HG03342 (cell line): ENCODE measurements at regions not wholly inside any gene's neighbourhood (a gene's known extent, or its start where the extent isn't known, plus 50 kb on each side); places are given as distances from the start of the nearest gene placed in this dataset.

Experiments used
- ATAC-seq: cut with Tn5 transposase; IDR thresholded peaks from one replicate; pipeline ENCODE4 v1.9.1; 2021; ENCODE audit warnings: mild to moderate bottlenecking, moderate library complexity; ENCODE audit not compliant: unreplicated experiment

GRCh38 chr18:57991552-57991951 lies 52.5 kb upstream of the NEDD4L start:
- no peak for ATAC-seq

- ATAC-seq: no peak
These were observed 54.5 kb upstream of the NEDD4L start for GRCh38 chr18:57989536-57989935.

GRCh38 chr18:57984490-57985115 lies 59.4 kb upstream of the NEDD4L start:
- no peak for ATAC-seq

GRCh38 chr18:57983965-57984364 lies 60.1 kb upstream of the NEDD4L start:
- ATAC-seq: no peak

GRCh38 chr18:57983472-57983871 lies 60.6 kb upstream of the NEDD4L start:
- no peak for ATAC-seq

DNA sequence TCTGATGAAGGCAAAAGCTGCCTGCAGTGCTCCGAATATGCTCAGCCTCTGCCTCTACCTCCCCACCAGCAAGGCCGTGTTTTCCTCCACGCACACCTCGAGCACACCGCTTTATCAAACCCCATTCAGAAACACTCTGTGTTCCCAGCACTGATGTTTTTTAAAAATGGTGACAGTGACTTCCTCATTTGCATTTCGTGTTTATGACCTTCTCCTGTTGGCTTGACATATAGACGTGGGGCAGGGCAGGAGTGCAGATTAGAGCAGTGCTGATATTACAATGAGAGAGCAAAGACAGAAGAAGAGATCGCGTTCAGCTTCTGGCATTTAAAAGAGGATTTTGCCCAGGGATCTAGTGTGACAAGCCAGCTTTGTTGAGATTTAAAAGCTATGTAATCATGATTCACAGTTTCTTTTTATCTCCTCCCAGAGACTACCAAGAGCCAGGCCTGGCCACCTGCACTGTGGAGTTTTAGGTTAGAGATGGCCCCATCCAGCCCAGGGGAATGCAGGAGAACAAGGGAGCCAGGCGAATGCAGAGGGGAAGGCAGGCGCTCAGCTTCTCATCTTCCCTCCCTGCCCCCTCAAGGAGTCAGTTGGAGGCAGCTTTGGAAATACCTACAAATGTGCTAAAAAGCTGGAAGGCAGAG lies 61.5 kb upstream of the NEDD4L start:
- no peak for ATAC-seq

DNA sequence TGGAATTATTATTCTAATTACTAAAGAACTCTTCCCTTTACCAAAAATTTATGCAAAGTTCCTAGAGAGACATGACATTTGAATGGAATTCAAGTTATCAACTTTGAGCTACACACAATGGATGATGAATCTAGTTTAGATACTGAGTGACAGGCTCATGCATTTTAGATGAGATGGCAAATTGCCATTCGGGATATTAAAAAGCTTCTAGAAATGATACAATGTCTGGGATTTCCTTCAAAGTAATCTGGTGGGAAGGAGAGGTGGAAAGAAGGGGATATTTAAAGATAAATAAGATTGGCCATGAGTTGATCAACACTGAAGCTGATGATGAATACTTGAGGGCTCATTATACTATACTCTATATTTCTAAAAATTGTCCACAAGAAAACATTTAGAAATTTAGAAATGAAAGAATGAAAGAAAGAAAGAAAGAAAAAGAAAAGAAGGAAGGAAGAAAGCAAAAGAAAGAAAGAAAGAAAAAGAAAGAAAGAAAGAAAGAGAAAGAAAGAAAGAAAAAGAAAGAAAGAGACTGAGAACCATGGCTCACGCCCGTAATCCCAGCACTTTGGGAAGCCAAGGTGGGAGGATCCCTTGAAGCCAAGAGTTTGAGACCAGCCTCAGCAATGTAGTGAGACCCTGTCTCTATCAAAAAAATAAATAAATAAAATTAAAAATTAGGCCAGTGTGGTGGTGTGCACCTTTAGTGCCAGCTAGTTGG lies 62.6 kb upstream of the NEDD4L start:
- ATAC-seq: no peak

- ATAC-seq: no peak
These were observed 63.3 kb upstream of the NEDD4L start for GRCh38 chr18:57980573-57981307.

DNA sequence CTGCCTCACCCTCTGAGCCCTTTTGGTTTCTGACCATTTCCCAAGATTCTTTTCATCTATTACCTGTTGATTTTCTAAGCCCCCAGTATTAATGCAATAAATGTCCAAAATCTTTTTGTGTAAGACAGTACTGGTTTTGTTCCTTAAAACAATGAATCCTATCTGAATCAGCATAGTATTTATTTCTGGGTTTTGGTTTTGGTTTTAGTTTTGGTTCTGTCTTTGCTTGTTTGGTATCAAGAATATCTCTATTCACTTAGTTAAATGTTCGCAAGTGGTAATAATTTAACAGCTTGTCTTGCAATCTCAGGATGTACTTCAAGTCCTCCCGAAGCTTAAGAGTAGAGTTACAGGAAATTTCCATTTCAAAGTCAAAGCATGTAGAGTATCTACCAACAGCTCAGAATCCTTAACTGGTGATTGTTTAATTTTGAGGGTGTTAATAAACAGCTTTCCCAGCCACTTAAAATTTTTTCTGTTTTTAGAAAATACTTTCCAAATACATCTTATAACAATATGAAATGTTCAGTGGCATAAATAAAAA lies 67.7 kb upstream of the NEDD4L start:
- peak; percentile 63 for ATAC-seq

GRCh38 chr18:57975805-57976204 lies 68.2 kb upstream of the NEDD4L start:
- peak; percentile 20 for ATAC-seq

DNA sequence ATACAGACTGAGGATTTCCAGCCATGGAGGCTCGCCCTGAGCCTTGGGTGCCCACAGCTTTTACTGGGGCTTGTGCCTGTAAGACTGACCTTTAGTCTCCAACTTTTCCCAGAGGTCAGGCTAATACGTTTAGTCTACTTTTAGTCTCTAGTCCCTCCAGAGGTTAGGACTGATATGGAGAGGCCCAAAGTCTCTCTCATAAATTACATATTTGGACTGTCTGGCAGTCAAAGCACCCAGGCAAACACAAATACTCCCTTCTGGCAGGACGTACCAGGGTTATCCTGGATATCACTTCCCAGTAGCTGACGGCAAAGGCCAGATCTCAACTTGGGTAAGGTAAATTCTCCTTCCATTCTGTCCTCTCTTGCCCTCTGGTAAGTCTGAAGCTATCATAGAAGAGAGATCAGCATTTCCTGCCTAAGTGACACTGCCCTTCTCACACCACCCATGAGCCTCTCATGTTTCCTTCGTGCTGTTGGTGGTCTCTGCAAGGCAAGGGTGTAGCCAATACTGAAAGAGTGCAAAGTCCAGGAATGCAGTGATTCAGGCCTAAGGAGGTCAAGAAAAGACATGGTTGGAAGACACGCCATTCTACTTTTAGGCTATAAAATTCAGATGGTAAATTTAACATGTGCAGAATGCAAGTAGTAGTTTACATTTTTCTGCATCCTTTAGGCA lies 69.3 kb upstream of the NEDD4L start:
- no peak for ATAC-seq

DNA sequence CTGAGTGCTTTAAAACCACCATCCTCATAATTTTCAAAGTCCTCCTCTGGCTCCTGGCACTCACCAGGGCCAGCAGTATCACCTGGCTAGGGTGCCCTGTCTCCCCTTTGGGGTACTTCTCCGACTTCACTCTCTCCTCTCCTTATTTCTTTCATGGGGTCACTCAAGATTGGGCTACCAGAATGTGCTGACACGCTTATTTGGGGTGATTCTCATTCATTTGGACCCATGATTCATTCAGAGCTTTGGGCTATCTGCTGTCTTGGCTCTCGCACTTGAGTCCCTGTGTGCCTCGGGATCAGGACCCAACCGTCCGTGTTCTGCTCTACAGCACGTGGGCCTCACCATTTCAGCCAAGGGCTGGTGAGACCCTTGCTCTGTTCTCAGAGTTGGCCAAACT lies 70.1 kb upstream of the NEDD4L start:
- no peak for ATAC-seq

DNA sequence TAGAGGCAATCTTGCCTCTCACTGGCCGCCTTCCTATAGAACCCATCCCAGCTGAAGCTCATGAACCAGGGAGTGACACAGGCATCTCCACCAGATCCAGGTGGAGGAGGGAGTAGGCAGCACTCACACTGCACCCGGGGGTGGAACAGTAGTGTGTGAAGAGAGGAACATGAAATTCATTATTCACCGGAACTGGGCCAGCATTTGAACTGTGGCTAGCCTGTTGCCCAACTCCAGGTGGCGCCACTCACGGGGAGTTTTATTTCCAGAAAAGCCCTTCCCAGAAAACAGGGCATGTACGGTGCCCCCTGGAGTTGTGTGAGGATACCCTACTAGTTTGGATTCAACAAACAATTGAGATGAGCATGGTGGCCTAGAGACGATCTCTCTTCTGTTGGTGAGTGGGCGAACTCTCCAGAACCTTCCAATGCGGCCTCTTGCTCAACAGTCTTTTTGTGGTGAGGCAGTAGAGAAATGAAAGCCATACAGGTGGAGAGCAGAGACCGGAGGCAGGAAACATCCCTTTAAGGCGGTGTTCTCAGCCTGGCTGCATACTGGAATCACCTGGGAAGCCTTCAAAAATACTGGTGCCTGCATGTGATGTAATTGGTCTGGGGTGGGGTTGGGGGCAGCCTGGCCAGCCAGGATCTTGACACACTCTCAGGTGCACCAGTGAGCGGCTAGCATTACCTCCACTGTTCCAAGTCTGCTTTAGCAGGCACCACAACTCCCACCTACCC lies 73.5 kb upstream of the NEDD4L start:
- no peak for ATAC-seq

DNA sequence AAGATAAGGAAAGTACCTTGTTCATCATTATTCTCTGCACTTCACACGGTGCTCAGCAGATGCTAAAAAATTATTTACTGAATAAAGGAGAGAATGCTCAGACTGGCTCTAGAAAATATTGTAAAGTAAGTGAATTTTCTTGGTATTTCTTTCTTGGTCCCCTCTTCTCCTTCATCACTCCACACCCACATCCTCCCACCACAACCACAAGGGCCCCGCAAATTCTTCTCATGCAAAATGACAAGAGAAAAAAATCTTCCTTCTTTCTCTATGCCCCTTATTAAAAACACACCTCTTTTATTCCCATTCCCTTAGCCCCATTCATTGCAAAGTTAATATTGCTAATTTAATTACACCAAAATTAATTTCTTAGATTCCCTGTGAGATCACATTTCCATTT lies 74.2 kb upstream of the NEDD4L start:
- ATAC-seq: no peak

GRCh38 chr18:57965246-57965645 lies 78.8 kb upstream of the NEDD4L start:
- no peak for ATAC-seq

DNA sequence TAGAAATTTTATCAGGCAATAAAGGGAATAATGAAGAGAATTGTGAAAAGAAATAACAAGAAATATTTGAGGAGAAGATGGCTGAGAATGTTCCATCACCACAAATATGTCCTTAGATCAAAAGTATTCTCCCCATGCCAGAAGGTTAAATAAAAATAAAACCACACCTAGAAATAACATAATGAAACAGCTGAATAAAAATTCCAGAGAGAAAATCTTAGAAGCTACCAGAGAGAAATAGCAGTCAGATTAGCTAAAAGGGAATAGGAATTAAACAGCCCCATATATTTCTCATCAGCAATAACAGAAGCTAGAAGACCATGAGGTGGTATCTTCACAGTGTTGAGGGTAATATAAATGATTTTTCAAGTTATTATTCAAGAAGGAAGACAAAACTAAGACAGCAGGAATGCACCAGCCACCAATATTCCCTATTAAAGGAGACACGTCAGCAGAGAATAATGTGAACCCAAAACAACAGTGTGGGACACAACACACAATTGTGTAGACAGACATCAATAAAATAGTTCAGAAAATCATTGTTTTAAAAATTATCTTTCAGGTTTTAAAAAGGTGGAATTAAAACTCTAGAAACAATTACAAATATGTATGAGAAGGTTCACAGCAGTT lies 82.0 kb upstream of the NEDD4L start:
- no peak for ATAC-seq

DNA sequence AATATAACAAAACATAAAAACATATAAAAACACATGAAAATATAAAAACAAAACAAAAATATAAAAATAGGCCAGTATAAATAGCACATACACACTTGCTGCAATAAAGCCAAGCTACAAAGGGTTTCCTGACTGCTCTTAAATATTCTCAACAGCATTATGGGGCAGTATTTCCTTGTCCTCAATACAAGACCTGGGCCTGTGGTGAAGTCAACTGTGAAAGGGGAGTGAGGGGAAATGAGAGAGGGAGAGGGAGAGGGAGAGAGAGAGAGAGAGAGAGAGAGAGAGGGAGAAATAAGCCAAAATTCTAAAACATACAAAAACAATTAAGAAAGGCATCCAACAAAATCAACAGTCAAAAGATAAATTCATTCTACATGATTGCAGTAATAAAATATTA lies 82.6 kb upstream of the NEDD4L start:
- no peak for ATAC-seq

- no peak for ATAC-seq
These were observed 84.7 kb upstream of the NEDD4L start for GRCh38 chr18:57959278-57959677.

GRCh38 chr18:57957210-57957609 lies 86.8 kb upstream of the NEDD4L start:
- no peak for ATAC-seq

GRCh38 chr18:57956491-57956890 lies 87.5 kb upstream of the NEDD4L start:
- no peak for ATAC-seq
